CD14-positive monocyte (primary cell): ENCODE measurements at regions not wholly inside any gene's neighbourhood (a gene's known extent, or its start where the extent isn't known, plus 50 kb on each side); places are given as distances from the start of the nearest gene placed in this dataset.
A peak's percentile ranks its signal among the peaks of the same experiment; 100 is the strongest.

Experiments
- DNase-seq, 3 donors: peaks; one replicate each; pipeline ENCODE4 v3.0.0-alpha.2; 2011 to 2022
- H2AFZ ChIP-seq: 2 replicates; pipeline ENCODE4 v1.6.0; 2012; ENCODE audit warnings: mild to moderate bottlenecking, low read depth, low read length, inconsistent platforms; ENCODE audit not compliant: insufficient read depth, poor library complexity, severe bottlenecking
- H3K27ac ChIP-seq, 2 donors: 1 replicate in 1 of 2; 2 replicates in 1 of 2; pipeline ENCODE4 v1.5.1; 2012 to 2013; ENCODE audit warnings: low read length in 2 of 2, control low read depth in 1 of 2, inconsistent platforms in 1 of 2, low read depth in 1 of 2, mild to moderate bottlenecking in 1 of 2
- H3K27me3 ChIP-seq, 2 donors: one replicate each; pipeline versions ENCODE4 v1.6.0 to v1.6.1; 2011 to 2013; ENCODE audit warnings: low read length in 2 of 2; ENCODE audit not compliant: control insufficient read depth in 2 of 2, insufficient read depth in 2 of 2
- H3K36me3 ChIP-seq, 2 donors: replicated peaks in 1 of 2; 1 replicate in 1 of 2; 2 replicates in 1 of 2; pipeline versions ENCODE4 v1.5.1 to v1.6.1; 2012 to 2013; ENCODE audit warnings: low read length in 2 of 2, control low read depth in 1 of 2, inconsistent platforms in 1 of 2, mild to moderate bottlenecking in 1 of 2; ENCODE audit not compliant: insufficient read depth in 2 of 2, control insufficient read depth in 1 of 2
- H3K4me1 ChIP-seq, 2 donors: 1 replicate in 1 of 2; 2 replicates in 1 of 2; pipeline versions ENCODE4 v1.5.1 to v1.6.1; 2012 to 2013; ENCODE audit warnings: low read length in 2 of 2, control low read depth in 1 of 2, inconsistent platforms in 1 of 2, mild to moderate bottlenecking in 1 of 2, moderate library complexity in 1 of 2; ENCODE audit not compliant: insufficient read depth in 2 of 2, control insufficient read depth in 1 of 2
- H3K4me2 ChIP-seq: replicated peaks from 2 replicates; pipeline ENCODE3; 2012; ENCODE audit warnings: low read length, moderate library complexity, mild to moderate bottlenecking; ENCODE audit not compliant: poor library complexity, severe bottlenecking; ENCODE audit errors: extremely low read depth
- H3K4me3 ChIP-seq, 3 experiments: fragments of 200-600 bp in 1 of 3; sonication (generic) in 1 of 3; replicated peaks in 1 of 3; 1 replicate in 2 of 3; 2 replicates in 1 of 3; pipeline ENCODE4 v1.5.1; 2011 to 2013; ENCODE audit warnings: low read length in 3 of 3, mild to moderate bottlenecking in 3 of 3, control low read depth in 2 of 3, low read depth in 2 of 3, inconsistent platforms in 1 of 3, moderate library complexity in 1 of 3
- H3K79me2 ChIP-seq: 2 replicates; pipeline ENCODE4 v1.6.0; 2012; ENCODE audit warnings: mild to moderate bottlenecking, control low read depth, inconsistent platforms, low read length, moderate library complexity; ENCODE audit not compliant: insufficient read depth
- H3K9ac ChIP-seq: 2 replicates; pipeline ENCODE4 v1.6.0; 2017; ENCODE audit warnings: low read length, mild to moderate bottlenecking; ENCODE audit not compliant: insufficient read depth, poor library complexity, severe bottlenecking
- H3K9me3 ChIP-seq, 2 donors: replicated peaks in 1 of 2; 1 replicate in 1 of 2; 2 replicates in 1 of 2; pipeline versions ENCODE4 v1.5.1 to v1.6.1; 2012 to 2013; ENCODE audit warnings: low read length in 2 of 2, control low read depth in 1 of 2; ENCODE audit not compliant: control insufficient read depth in 1 of 2, insufficient read depth in 1 of 2
- H4K20me1 ChIP-seq: 2 replicates; pipeline ENCODE4 v1.6.0; 2012; ENCODE audit warnings: mild to moderate bottlenecking, low read length, control low read depth, moderate library complexity; ENCODE audit not compliant: insufficient read depth
- H3K27ac Mint-ChIP-seq, 7 donors: one replicate each; pipeline ENCODE4 v1.8.0; 2020; ENCODE audit warnings: mild to moderate bottlenecking in 7 of 7, mixed read lengths in 7 of 7, moderate library complexity in 6 of 7, inconsistent platforms in 2 of 7
- H3K27me3 Mint-ChIP-seq, 3 donors: one replicate each; pipeline ENCODE4 v1.8.0; 2021 to 2022; ENCODE audit warnings: low read depth in 3 of 3, mild to moderate bottlenecking in 3 of 3, mixed read lengths in 3 of 3, moderate library complexity in 3 of 3, inconsistent platforms in 1 of 3
- H3K36me3 Mint-ChIP-seq, 2 donors: one replicate each; pipeline ENCODE4 v1.8.0; 2020; ENCODE audit warnings: mixed read lengths in 2 of 2, inconsistent platforms in 1 of 2, mild to moderate bottlenecking in 1 of 2
- H3K4me1 Mint-ChIP-seq: one replicate; pipeline ENCODE4 v1.8.0; 2020; ENCODE audit warnings: mild to moderate bottlenecking, mixed read lengths
- H3K4me3 Mint-ChIP-seq, 2 donors: one replicate each; pipeline ENCODE4 v1.8.0; 2020; ENCODE audit warnings: mild to moderate bottlenecking in 2 of 2, mixed read lengths in 2 of 2, moderate library complexity in 1 of 2
- H3K9me3 Mint-ChIP-seq, 7 donors: one replicate each; pipeline ENCODE4 v1.8.0; 2020 to 2022; ENCODE audit warnings: mixed read lengths in 7 of 7, mild to moderate bottlenecking in 6 of 7, moderate library complexity in 6 of 7, inconsistent platforms in 2 of 7
- CTCF ChIP-seq: fragments of 200-600 bp; IDR thresholded peaks from one replicate; pipeline ENCODE4 v1.8.0; 2022; ENCODE audit warnings: antibody characterized with exemption, mild to moderate bottlenecking
- WGBS: methylation state at CpG from one replicate; pipeline ENCODE4 v1.1.5; 2013; ENCODE audit warnings: missing lambda C conversion rate; ENCODE audit not compliant: insufficient coverage; 5-methylcytosine and 5-hydroxymethylcytosine counted together
- intact Hi-C, 2 donors: fragments of 100-400 bp; cut with micrococcal nuclease; formaldehyde crosslinking; loops; one replicate each; pipeline versions ENCODE4 v1.15.0 to v1.15.1; 2023

GRCh38 chr2:16102358-16102975, 162.1 kb downstream of the MYCN start:
- intact Hi-C loops, result no loop called here
- Histone ChIP-seq H3K4me3 (no peak overlapping the region), H3K4me2 (no peak overlapping the region), H3K27ac (no peak overlapping the region), H2AFZ (no peak overlapping the region), H3K79me2 (no peaks in the 10 kb centered on the region), H3K9ac (no peak overlapping the region), H4K20me1 (no peaks in the 10 kb centered on the region), H3K4me1 (no peaks in the 10 kb centered on the region), H3K36me3 (no peaks in the 10 kb centered on the region), H3K9me3 (no peaks in the 10 kb centered on the region), H3K27me3 (no peaks in the 10 kb centered on the region)
- H3K27me3 Mint-ChIP-seq, result peaks cover 1 to 2% (median 2%) of the 10 kb centered on the region in 3 donors
- H3K4me3 Mint-ChIP-seq, result no peak overlapping the region
- DNase-seq, result no peak
- peaks cover 0 to 1% (median 0%) of the 10 kb centered on the region in 7 donors for H3K9me3 Mint-ChIP-seq
- no peaks in the 10 kb centered on the region for H3K4me1 Mint-ChIP-seq
- peak overlapping the region in 1 of 7 donors; percentile 43 for H3K27ac Mint-ChIP-seq
- 92% methylated on average over 12 of the region's 14 CpGs for WGBS
- no peak for TF ChIP-seq CTCF
- no peaks in the 10 kb centered on the region for H3K36me3 Mint-ChIP-seq

DNA sequence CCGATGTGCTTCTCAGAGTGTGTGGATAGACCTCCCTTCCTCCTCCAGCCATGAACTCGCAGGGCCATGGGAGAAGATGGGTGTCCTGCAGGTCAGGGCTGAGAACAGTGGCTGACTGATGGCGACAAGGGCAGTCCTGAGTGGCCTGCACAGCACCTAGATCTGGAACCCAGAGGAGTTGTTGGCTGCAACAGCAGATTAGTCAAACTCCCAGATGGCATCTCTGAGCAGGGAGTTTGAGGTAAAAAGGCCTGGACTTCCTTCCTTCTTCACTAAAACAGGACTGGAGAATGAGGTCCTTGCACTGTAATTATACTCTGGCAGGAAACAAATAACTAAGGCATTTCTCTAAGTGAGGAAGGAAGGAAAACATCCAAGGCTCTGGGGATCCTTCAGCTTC, 160.8 kb downstream of the MYCN start:
- no peak for DNase-seq
- H3K9me3 Mint-ChIP-seq, result peaks cover 0 to 1% (median 0%) of the 10 kb centered on the region in 7 donors
- Histone ChIP-seq H3K27ac (no peak overlapping the region), H4K20me1 (no peaks in the 10 kb centered on the region), H3K4me2 (no peak overlapping the region), H3K9ac (no peak overlapping the region), H2AFZ (no peak overlapping the region), H3K36me3 (no peaks in the 10 kb centered on the region), H3K9me3 (no peaks in the 10 kb centered on the region), H3K4me1 (no peaks in the 10 kb centered on the region), H3K4me3 (no peak overlapping the region), H3K79me2 (no peaks in the 10 kb centered on the region), H3K27me3 (no peaks in the 10 kb centered on the region)
- no peaks in the 10 kb centered on the region for H3K36me3 Mint-ChIP-seq
- intact Hi-C loops, result no loop called here
- no peak for TF ChIP-seq CTCF
- H3K4me1 Mint-ChIP-seq, result no peaks in the 10 kb centered on the region
- 90% methylated on average over 2 of the region's 3 CpGs for WGBS
- H3K4me3 Mint-ChIP-seq, result no peak overlapping the region
- peaks cover 1 to 2% (median 2%) of the 10 kb centered on the region in 3 donors for H3K27me3 Mint-ChIP-seq
- no peak overlapping the region for H3K27ac Mint-ChIP-seq
